Thyroid gland (tissue), 4 donors: ENCODE measurements at regions not wholly inside any gene's neighbourhood (a gene's known extent, or its start where the extent isn't known, plus 50 kb on each side); places are given as distances from the start of the nearest gene placed in this dataset.

Experiments used
- DNase-seq, 2 donors: peaks; one replicate each; pipeline ENCODE4 v3.0.0-alpha.2; 2019
- H3K27ac ChIP-seq, 3 donors: fragments of 200-600 bp; sonication (generic); 1 replicate in 2 of 3; 2 replicates in 1 of 3; pipeline ENCODE4 v1.5.1; 2016 to 2019; ENCODE audit warnings: mild to moderate bottlenecking in 1 of 3, moderate library complexity in 1 of 3
- H3K27me3 ChIP-seq: fragments of 200-600 bp; sonication (generic); one replicate; pipeline ENCODE4 v1.5.1; 2019
- H3K36me3 ChIP-seq, 2 donors: fragments of 200-600 bp; sonication (generic); one replicate each; pipeline ENCODE4 v1.5.1; 2016 to 2019
- H3K4me1 ChIP-seq, 2 donors: fragments of 200-600 bp; sonication (generic); one replicate each; pipeline ENCODE4 v1.5.1; 2017 to 2019
- H3K4me3 ChIP-seq, 3 donors: fragments of 200-600 bp; sonication (generic); replicated peaks in 1 of 3; 1 replicate in 2 of 3; 2 replicates in 1 of 3; pipeline ENCODE4 v1.5.1; 2016; ENCODE audit warnings: mild to moderate bottlenecking in 1 of 3
- H3K9me3 ChIP-seq: fragments of 200-600 bp; sonication (generic); one replicate; pipeline ENCODE4 v1.5.1; 2017
- POLR2A ChIP-seq, 2 donors: fragments of 450-650 bp; IDR thresholded peaks; one replicate each; pipeline ENCODE4 v1.6.1; 2017; ENCODE audit warnings: antibody characterized with exemption in 2 of 2, mild to moderate bottlenecking in 2 of 2, moderate library complexity in 1 of 2
- WGBS, 2 donors: methylation state at CpG; one replicate each; pipeline ENCODE4 v1.1.5; 2017; 5-methylcytosine and 5-hydroxymethylcytosine counted together
- intact Hi-C: fragments of 100-400 bp; cut with DNase I; formaldehyde crosslinking; loops from one replicate; pipeline ENCODE4 v1.15.1; 2023
- TF ChIP-seq, protein P1 (sequence below), 6 experiments: fragments of 200-600 bp in 3 of 6; fragments of 450-650 bp in 3 of 6; sonication (generic) in 3 of 6; IDR thresholded peaks; one replicate each; pipeline ENCODE4 v1.5.1; 2016 to 2019; ENCODE audit warnings: antibody characterized with exemption in 6 of 6, mild to moderate bottlenecking in 2 of 6, inconsistent platforms in 1 of 6, moderate library complexity in 1 of 6

- no peak for TF ChIP-seq POLR2A (IDR thresholded peaks at IDR 0.05)
- TF ChIP-seq, protein P1, sequence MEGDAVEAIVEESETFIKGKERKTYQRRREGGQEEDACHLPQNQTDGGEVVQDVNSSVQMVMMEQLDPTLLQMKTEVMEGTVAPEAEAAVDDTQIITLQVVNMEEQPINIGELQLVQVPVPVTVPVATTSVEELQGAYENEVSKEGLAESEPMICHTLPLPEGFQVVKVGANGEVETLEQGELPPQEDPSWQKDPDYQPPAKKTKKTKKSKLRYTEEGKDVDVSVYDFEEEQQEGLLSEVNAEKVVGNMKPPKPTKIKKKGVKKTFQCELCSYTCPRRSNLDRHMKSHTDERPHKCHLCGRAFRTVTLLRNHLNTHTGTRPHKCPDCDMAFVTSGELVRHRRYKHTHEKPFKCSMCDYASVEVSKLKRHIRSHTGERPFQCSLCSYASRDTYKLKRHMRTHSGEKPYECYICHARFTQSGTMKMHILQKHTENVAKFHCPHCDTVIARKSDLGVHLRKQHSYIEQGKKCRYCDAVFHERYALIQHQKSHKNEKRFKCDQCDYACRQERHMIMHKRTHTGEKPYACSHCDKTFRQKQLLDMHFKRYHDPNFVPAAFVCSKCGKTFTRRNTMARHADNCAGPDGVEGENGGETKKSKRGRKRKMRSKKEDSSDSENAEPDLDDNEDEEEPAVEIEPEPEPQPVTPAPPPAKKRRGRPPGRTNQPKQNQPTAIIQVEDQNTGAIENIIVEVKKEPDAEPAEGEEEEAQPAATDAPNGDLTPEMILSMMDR (IDR thresholded peaks at IDR 0.05) = no peak
- H3K27ac ChIP-seq = no peak overlapping the region
- DNase-seq = no peak
- no peaks in the 10 kb centered on the region for H3K27me3 ChIP-seq
- 80 to 88% methylated on average over 6 of the region's 6 CpGs for WGBS, 2 donors
- intact Hi-C loops = no loop called here
- H3K36me3 ChIP-seq = no peaks in the 10 kb centered on the region
- no peak overlapping the region for H3K4me3 ChIP-seq
- H3K4me1 ChIP-seq = no peaks in the 10 kb centered on the region
- H3K9me3 ChIP-seq = no peaks in the 10 kb centered on the region
These were observed 52.6 kb upstream of the TMEM106B start for GRCh38 chr7:12158334-12159060.

- DNase-seq = no peak
- H3K4me1 ChIP-seq = no peaks in the 10 kb centered on the region
- intact Hi-C loops = no loop called here
- H3K27ac ChIP-seq = no peak overlapping the region
- no peaks in the 10 kb centered on the region for H3K9me3 ChIP-seq
- TF ChIP-seq, protein P1 (IDR thresholded peaks at IDR 0.05) = no peak
- TF ChIP-seq POLR2A (IDR thresholded peaks at IDR 0.05) = no peak
- WGBS, 2 donors = 61 to 64% methylated on average over 2 of the region's 2 CpGs
- H3K36me3 ChIP-seq = no peaks in the 10 kb centered on the region
- no peak overlapping the region for H3K4me3 ChIP-seq
- no peaks in the 10 kb centered on the region for H3K27me3 ChIP-seq
These were observed 49.9 kb upstream of the TMEM106B start for GRCh38 chr7:12161146-12161545.
